ENCODE measurements at regions not wholly inside any gene's neighbourhood (a gene's known extent, or its start where the extent isn't known, plus 50 kb on each side); places are given as distances from the start of the nearest gene placed in this dataset.

- DNase-seq (ENCODE audit: low read depth), result no peak
- TF ChIP-seq MYC (IDR thresholded peaks at IDR 0.05; ENCODE audit: low read depth, low read length), result no peak
- no peak for TF ChIP-seq POLR2A (IDR thresholded peaks at IDR 0.05; ENCODE audit: extremely low read depth, insufficient read length)
- TF ChIP-seq CTCF (IDR thresholded peaks at IDR 0.05; ENCODE audit: low read depth, low read length), result no peak
- no peak for TF ChIP-seq MAX (IDR thresholded peaks at IDR 0.05; ENCODE audit: low read depth, low read length)
- no peak overlapping the region for H3K4me3 ChIP-seq (ENCODE audit: low read depth, low read length)
Observed at GRCh38 chr10:121130382-121130781, 279.2 kb downstream of the WDR11 start.

GRCh38 chr10:121131014-121131413 is 279.9 kb downstream of the WDR11 start:
- no peak for DNase-seq (ENCODE audit: low read depth)
- H3K4me3 ChIP-seq (ENCODE audit: low read depth, low read length), result no peak overlapping the region
- TF ChIP-seq CTCF (IDR thresholded peaks at IDR 0.05; ENCODE audit: low read depth, low read length) (no peak), MYC (IDR thresholded peaks at IDR 0.05; ENCODE audit: low read depth, low read length) (no peak), POLR2A (IDR thresholded peaks at IDR 0.05; ENCODE audit: extremely low read depth, insufficient read length) (no peak), MAX (IDR thresholded peaks at IDR 0.05; ENCODE audit: low read depth, low read length) (no peak)

- no peak for DNase-seq (ENCODE audit: low read depth)
- no peak overlapping the region for H3K4me3 ChIP-seq (ENCODE audit: low read depth, low read length)
- TF ChIP-seq MYC (IDR thresholded peaks at IDR 0.05; ENCODE audit: low read depth, low read length) (no peak), CTCF (IDR thresholded peaks at IDR 0.05; ENCODE audit: low read depth, low read length) (no peak), POLR2A (IDR thresholded peaks at IDR 0.05; ENCODE audit: extremely low read depth, insufficient read length) (no peak), MAX (IDR thresholded peaks at IDR 0.05; ENCODE audit: low read depth, low read length) (no peak)
Observed at GRCh38 chr10:121131426-121132265, 280.5 kb downstream of the WDR11 start.

GRCh38 chr10:121132273-121132672 is 281.1 kb downstream of the WDR11 start:
- TF ChIP-seq MYC (IDR thresholded peaks at IDR 0.05; ENCODE audit: low read depth, low read length) (no peak), MAX (IDR thresholded peaks at IDR 0.05; ENCODE audit: low read depth, low read length) (no peak), CTCF (IDR thresholded peaks at IDR 0.05; ENCODE audit: low read depth, low read length) (no peak), POLR2A (IDR thresholded peaks at IDR 0.05; ENCODE audit: extremely low read depth, insufficient read length) (no peak)
- no peak for DNase-seq (ENCODE audit: low read depth)
- H3K4me3 ChIP-seq (ENCODE audit: low read depth, low read length), result no peak overlapping the region

- DNase-seq (ENCODE audit: low read depth), result no peak
- no peak for TF ChIP-seq MAX (IDR thresholded peaks at IDR 0.05; ENCODE audit: low read depth, low read length)
- no peak for TF ChIP-seq MYC (IDR thresholded peaks at IDR 0.05; ENCODE audit: low read depth, low read length)
- TF ChIP-seq POLR2A (IDR thresholded peaks at IDR 0.05; ENCODE audit: extremely low read depth, insufficient read length), result no peak
- no peak for TF ChIP-seq CTCF (IDR thresholded peaks at IDR 0.05; ENCODE audit: low read depth, low read length)
- H3K4me3 ChIP-seq (ENCODE audit: low read depth, low read length), result no peak overlapping the region
Observed at GRCh38 chr10:121133901-121134300, 282.7 kb downstream of the WDR11 start.
